OCI-LY7 (cell line): ENCODE measurements at regions not wholly inside any gene's neighbourhood (a gene's known extent, or its start where the extent isn't known, plus 50 kb on each side); places are given as distances from the start of the nearest gene placed in this dataset.

Experiments used
- BruUV-seq: library from RNA; stranded (reverse); fragments of 400-500 nt; replicated peaks from 2 replicates; lab custom pipeline; 2021; lab: Mats Ljungman, UMichigan
- CTCF ChIA-PET: fragments of 300-600 bp; sonication (Branson Sonifier 250); formaldehyde crosslinking; loops from one replicate; lab custom pipeline; 2022; ENCODE audit warnings: antibody characterized with exemption; ENCODE audit not compliant: unreplicated experiment; lab: Charles Lee
- POLR2A ChIA-PET: fragments of 300-600 bp; sonication (Branson Sonifier 250); formaldehyde crosslinking; loops from one replicate; lab custom pipeline; 2022; ENCODE audit warnings: antibody characterized with exemption; lab: Charles Lee
- DNase-seq: peaks from one replicate; pipeline ENCODE4 v3.0.0-alpha.2; 2015; ENCODE audit warnings: low spot score
- H2AFZ ChIP-seq: fragments of 200-600 bp; sonication (generic), shearing (Covaris generic); 2 replicates; pipeline ENCODE4 v1.6.1; 2014; ENCODE audit warnings: mild to moderate bottlenecking, antibody characterized with exemption, low read length, moderate library complexity
- H3K27ac ChIP-seq: fragments of 200-600 bp; sonication (generic); 2 replicates; pipeline ENCODE4 v1.5.1; 2014; ENCODE audit warnings: mixed run types, low read depth, mild to moderate bottlenecking, moderate library complexity, low read length, inconsistent platforms; ENCODE audit not compliant: poor library complexity, severe bottlenecking
- H3K36me3 ChIP-seq: fragments of 200-600 bp; sonication (generic); 2 replicates; pipeline ENCODE4 v1.6.1; 2014; ENCODE audit warnings: mild to moderate bottlenecking, antibody characterized with exemption, low read length, moderate library complexity, mixed read lengths; ENCODE audit not compliant: insufficient read depth
- H3K4me1 ChIP-seq: fragments of 200-600 bp; sonication (generic); 2 replicates; pipeline ENCODE4 v1.5.1; 2014; ENCODE audit warnings: mild to moderate bottlenecking, low read length; ENCODE audit not compliant: insufficient read depth, poor library complexity, severe bottlenecking
- H3K4me2 ChIP-seq: fragments of 200-600 bp; sonication (generic); 2 replicates; pipeline ENCODE4 v1.6.1; 2014; ENCODE audit warnings: mild to moderate bottlenecking, low read length
- H3K4me3 ChIP-seq: fragments of 200-600 bp; sonication (generic); 2 replicates; pipeline ENCODE4 v1.5.1; 2014; ENCODE audit warnings: mild to moderate bottlenecking, low read depth, low read length; ENCODE audit not compliant: poor library complexity, severe bottlenecking
- H3K79me2 ChIP-seq: fragments of 200-600 bp; sonication (generic); 2 replicates; pipeline ENCODE4 v1.6.1; 2016; ENCODE audit warnings: low read depth, mild to moderate bottlenecking, low read length, moderate library complexity, mixed read lengths; ENCODE audit not compliant: insufficient read depth
- H3K9me2 ChIP-seq: fragments of 200-600 bp; sonication (generic); 2 replicates; pipeline ENCODE4 v1.6.1; 2016; ENCODE audit warnings: mild to moderate bottlenecking, low read length, mixed read lengths; ENCODE audit not compliant: insufficient read depth
- H3K9me3 ChIP-seq: fragments of 200-600 bp; sonication (generic); 2 replicates; pipeline ENCODE4 v1.6.1; 2014; ENCODE audit warnings: mild to moderate bottlenecking, mixed run types, low read length, mixed read lengths
- H4K20me1 ChIP-seq: fragments of 200-600 bp; sonication (generic); 2 replicates; pipeline ENCODE4 v1.6.1; 2014; ENCODE audit warnings: mild to moderate bottlenecking, antibody characterized with exemption, low read length, moderate library complexity, mixed read lengths; ENCODE audit not compliant: insufficient read depth
- EZH2phosphoT487 ChIP-seq: fragments of 200-600 bp; sonication (generic); IDR thresholded peaks from 2 replicates; pipeline ENCODE4 v1.6.1; 2018; ENCODE audit warnings: low read depth, borderline replicate concordance, mild to moderate bottlenecking, mixed run types, antibody characterized with exemption, low read length, moderate library complexity, mixed read lengths
- intact Hi-C: fragments of 100-400 bp; cut with micrococcal nuclease; formaldehyde crosslinking; loops from one replicate; pipeline ENCODE4 v1.10.0; 2022; ENCODE audit not compliant: unreplicated experiment
- TF ChIP-seq, protein P1 (sequence below): fragments of 200-600 bp; sonication (generic); conservative IDR thresholded peaks from 2 replicates; pipeline ENCODE4 v1.5.1; 2014; ENCODE audit warnings: mild to moderate bottlenecking, antibody characterized with exemption, low read length, moderate library complexity, mixed read lengths

DNA sequence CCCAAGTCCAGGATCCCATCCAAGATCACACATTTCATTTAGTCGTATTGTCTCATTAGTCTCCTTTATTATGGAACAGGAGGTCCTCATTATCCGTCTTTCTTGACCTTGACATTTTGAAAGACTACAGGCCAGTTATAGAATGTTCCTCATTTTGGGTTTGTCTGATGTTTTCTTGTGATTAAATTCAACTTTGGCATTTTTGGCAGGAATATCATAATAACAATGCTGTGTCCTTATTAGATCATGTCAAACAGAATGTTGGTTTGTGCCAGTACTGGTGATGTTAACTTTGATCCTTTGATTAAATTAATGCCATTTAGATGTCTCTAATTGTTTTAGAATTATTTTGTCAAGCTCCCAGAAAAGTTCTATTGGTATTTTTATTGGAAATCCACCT is 106.5 kb upstream of the FRY start:
- ChIA-PET CTCF (no interaction called here), POLR2A (no interaction called here)
- intact Hi-C loops = no loop called here
- H2AFZ ChIP-seq = no peak overlapping the region
- DNase-seq = no peak
- TF ChIP-seq EZH2phosphoT487 = no peak
- TF ChIP-seq, protein P1, sequence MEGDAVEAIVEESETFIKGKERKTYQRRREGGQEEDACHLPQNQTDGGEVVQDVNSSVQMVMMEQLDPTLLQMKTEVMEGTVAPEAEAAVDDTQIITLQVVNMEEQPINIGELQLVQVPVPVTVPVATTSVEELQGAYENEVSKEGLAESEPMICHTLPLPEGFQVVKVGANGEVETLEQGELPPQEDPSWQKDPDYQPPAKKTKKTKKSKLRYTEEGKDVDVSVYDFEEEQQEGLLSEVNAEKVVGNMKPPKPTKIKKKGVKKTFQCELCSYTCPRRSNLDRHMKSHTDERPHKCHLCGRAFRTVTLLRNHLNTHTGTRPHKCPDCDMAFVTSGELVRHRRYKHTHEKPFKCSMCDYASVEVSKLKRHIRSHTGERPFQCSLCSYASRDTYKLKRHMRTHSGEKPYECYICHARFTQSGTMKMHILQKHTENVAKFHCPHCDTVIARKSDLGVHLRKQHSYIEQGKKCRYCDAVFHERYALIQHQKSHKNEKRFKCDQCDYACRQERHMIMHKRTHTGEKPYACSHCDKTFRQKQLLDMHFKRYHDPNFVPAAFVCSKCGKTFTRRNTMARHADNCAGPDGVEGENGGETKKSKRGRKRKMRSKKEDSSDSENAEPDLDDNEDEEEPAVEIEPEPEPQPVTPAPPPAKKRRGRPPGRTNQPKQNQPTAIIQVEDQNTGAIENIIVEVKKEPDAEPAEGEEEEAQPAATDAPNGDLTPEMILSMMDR = no peak
- H3K9me3 ChIP-seq = no peaks in the 10 kb centered on the region
- H4K20me1 ChIP-seq = no peaks in the 10 kb centered on the region
- BruUV-seq = no TSS peak
- no peak overlapping the region for H3K4me3 ChIP-seq
- H3K27ac ChIP-seq = no peak overlapping the region
- no peaks in the 10 kb centered on the region for H3K9me2 ChIP-seq
- no peak overlapping the region for H3K4me2 ChIP-seq
- H3K36me3 ChIP-seq = no peaks in the 10 kb centered on the region
- no peaks in the 10 kb centered on the region for H3K4me1 ChIP-seq
- no peaks in the 10 kb centered on the region for H3K79me2 ChIP-seq

DNA sequence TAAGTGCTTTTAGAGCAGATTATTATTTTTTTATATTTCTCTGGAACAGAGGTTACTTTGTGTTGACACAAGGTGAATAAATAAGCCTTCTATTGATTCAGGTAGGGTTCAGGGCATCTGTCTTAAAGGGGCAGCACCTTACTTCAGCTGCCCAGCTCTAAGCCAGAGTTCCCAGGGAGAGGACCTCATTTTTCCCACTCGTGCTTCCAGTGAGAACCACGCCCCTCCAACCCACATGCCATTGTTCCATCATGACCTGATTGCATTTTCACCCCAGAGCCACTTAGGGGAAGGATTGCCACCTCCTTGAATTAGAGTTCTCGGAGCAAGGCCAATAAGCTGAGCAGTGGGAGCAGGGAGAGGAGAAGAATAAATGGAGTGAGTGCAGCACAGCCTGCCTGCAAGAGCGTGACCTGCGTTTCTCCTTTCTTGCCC is 104.3 kb upstream of the FRY start:
- ChIA-PET POLR2A (no interaction called here), CTCF (no interaction called here)
- no peak for TF ChIP-seq EZH2phosphoT487
- TF ChIP-seq, protein P1 = no peak
- no peaks in the 10 kb centered on the region for H4K20me1 ChIP-seq
- intact Hi-C loops = no loop called here
- H3K4me2 ChIP-seq = no peak overlapping the region
- no peaks in the 10 kb centered on the region for H3K79me2 ChIP-seq
- no peaks in the 10 kb centered on the region for H3K9me2 ChIP-seq
- no peaks in the 10 kb centered on the region for H3K4me1 ChIP-seq
- no peak overlapping the region for H3K4me3 ChIP-seq
- no peaks in the 10 kb centered on the region for H3K36me3 ChIP-seq
- no peaks in the 10 kb centered on the region for H3K9me3 ChIP-seq
- BruUV-seq = no TSS peak
- H3K27ac ChIP-seq = no peak overlapping the region
- no peak overlapping the region for H2AFZ ChIP-seq
- no peak for DNase-seq

DNA sequence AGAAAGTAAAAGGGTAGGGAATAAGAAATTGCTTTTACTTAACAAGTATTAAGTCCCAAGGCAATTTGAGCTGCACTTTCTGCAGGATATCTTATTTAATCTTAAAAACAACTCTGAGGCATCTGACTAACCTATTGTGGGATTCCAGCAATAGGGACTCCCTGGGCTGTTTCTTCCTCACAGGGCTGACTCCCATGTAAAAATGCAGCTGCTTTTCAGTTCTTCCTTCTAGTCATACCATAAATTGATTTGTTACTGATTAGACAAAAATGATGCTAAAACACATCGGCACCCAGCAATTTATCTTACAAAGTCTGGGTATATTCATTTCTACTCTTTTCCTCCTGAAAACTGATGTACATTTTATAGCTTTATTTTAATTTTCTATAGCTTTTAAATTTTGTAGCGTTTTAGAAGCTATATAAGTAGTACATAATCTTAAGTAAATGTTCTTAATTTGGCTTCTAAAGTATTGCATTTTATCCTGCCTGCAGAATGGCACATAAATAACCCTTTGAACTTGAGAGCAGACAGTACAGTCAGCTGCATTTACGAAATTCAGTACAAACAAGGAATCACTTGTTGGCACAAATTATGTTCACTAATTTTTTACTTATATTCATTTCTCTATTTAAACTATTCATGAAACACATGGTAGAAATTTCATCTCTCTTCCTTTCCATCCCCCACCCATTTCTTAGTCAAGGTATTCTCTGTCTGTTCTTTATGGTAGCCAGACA is 102.4 kb upstream of the FRY start:
- CTCF ChIA-PET = no interaction called here

More for the DNA sequence above, 102.4 kb upstream of the FRY start:
- no TSS peak for BruUV-seq
- Histone ChIP-seq H3K4me1 (no peaks in the 10 kb centered on the region), H3K4me2 (no peak overlapping the region), H4K20me1 (no peaks in the 10 kb centered on the region), H3K9me2 (no peaks in the 10 kb centered on the region), H3K79me2 (no peaks in the 10 kb centered on the region), H2AFZ (no peak overlapping the region), H3K4me3 (no peak overlapping the region), H3K9me3 (no peaks in the 10 kb centered on the region), H3K36me3 (no peaks in the 10 kb centered on the region), H3K27ac (no peak overlapping the region)
- POLR2A ChIA-PET = interaction anchor here (0.6 to 1.0 kb wide), 3 partner anchors 9 to 61 kb away, joined by 3 to 4 read pairs (median 3); no protein-coding TSS in a partner anchor
- DNase-seq = no peak
- intact Hi-C loops = no loop called here
- TF ChIP-seq EZH2phosphoT487 = no peak
- TF ChIP-seq, protein P1 = no peak
